Ovary (tissue), 7 donors: ENCODE measurements at regions not wholly inside any gene's neighbourhood (a gene's known extent, or its start where the extent isn't known, plus 50 kb on each side); places are given as distances from the start of the nearest gene placed in this dataset.
"Not testable (repeated sequence)": the region's sequence is repeated elsewhere in the genome, so short reads cannot be mapped to it uniquely, and the experiment has no call there.

Experiments used
- DNase-seq, 5 donors: peaks; one replicate each; pipeline ENCODE4 v3.0.0-alpha.2; 2019 to 2020
- H3K27ac ChIP-seq, 2 donors: fragments of 200-600 bp; one replicate each; pipeline versions ENCODE4 v1.5.1 to v1.8.0; 2019 to 2022
- H3K27me3 ChIP-seq: fragments of 200-600 bp; one replicate; pipeline ENCODE4 v1.8.0; 2022
- H3K36me3 ChIP-seq: fragments of 200-600 bp; sonication (generic); one replicate; pipeline ENCODE4 v1.5.1; 2019
- H3K4me1 ChIP-seq: one replicate; pipeline ENCODE4 v1.8.1; 2013; ENCODE audit warnings: mild to moderate bottlenecking, moderate library complexity; ENCODE audit not compliant: insufficient read depth
- H3K4me3 ChIP-seq: fragments of 200-600 bp; sonication (generic); one replicate; pipeline ENCODE4 v1.5.1; 2017
- H3K9me3 ChIP-seq, 2 donors: fragments of 200-600 bp in 1 of 2; sonication (generic) in 1 of 2; one replicate each; pipeline versions ENCODE4 v1.5.1 to v1.8.1; 2013 to 2019; ENCODE audit warnings: mild to moderate bottlenecking in 1 of 2, moderate library complexity in 1 of 2
- WGBS, 3 donors: extraction: QIAGEN DNeasy Blood & Tissue Kit in 1 of 3; methylation state at CpG; one replicate each; pipeline versions ENCODE4 v1.1.5 to v1.1.7; 2013 to 2017; 5-methylcytosine and 5-hydroxymethylcytosine counted together
- intact Hi-C, 4 donors: fragments of 100-400 bp; cut with DNase I; formaldehyde crosslinking; loops; one replicate each; pipeline versions ENCODE4 v1.11.0 to v1.15.1; 2022 to 2023
- donor health status: DM: no; HTN: no; CAD: no; lungs with moderate emphysema.
- donor health status: DM: no; HTN: no; CAD: no.
- donor health status: Bipolar disorder and iron deficiency.
- donor health status: DM: no; HTN: no; CAD: no.
- donor health status: DM: yes; HTN: yes; CAD: no.

DNA sequence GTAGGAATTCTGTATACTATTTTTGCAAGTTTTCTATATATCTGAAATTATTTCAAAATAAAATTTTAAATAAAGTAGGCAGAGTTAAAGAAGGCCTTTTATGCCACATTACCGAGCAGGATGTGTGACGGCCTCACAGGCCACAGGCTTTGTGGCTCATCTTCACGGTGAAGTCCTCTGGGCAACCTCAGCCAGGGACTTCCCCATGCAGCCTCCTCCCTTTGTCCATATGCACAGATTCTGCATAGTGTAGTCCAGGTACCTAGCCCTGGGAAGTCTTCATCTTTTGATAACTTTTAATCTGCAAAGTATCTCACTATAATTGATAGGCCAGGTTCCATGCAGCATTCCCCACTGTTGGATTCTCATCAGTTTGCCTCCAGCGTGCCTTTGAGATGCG lies 62.8 kb downstream of the ARHGAP11B start:
- H3K27me3 ChIP-seq, DNase-seq, H3K4me1 ChIP-seq, H3K27ac ChIP-seq, H3K36me3 ChIP-seq, H3K4me3 ChIP-seq, H3K9me3 ChIP-seq, intact Hi-C loops: not testable (repeated sequence)
- WGBS, 3 donors = 94 to 97% (median 97%) methylated on average over 5 of the region's 5 CpGs

DNA sequence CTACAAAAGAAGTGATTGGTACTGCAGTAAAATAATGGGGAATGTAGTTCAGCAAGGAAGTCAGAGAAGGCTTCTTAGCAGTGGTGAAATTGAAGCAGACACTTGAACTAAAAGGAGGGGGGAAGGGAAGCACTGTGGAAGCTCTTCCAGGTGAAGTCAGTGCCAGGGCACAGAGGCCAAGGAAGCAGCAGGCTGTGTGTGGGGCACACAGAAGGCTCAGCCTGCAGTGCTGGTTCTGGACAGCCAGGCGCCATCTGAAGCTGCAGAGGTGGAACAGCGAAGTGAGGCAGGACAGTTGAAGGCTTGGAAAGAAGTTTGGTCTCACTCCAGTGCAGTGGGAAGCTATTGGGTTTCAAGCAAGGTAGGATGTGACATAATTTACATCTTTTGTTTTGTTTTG lies 64.2 kb downstream of the ARHGAP11B start:
- WGBS, 3 donors = 75 to 96% (median 96%) methylated on average over 2 of the region's 2 CpGs
- intact Hi-C loops, H3K36me3 ChIP-seq, H3K4me1 ChIP-seq, DNase-seq, H3K27ac ChIP-seq, H3K27me3 ChIP-seq, H3K4me3 ChIP-seq, H3K9me3 ChIP-seq: not testable (repeated sequence)

DNA sequence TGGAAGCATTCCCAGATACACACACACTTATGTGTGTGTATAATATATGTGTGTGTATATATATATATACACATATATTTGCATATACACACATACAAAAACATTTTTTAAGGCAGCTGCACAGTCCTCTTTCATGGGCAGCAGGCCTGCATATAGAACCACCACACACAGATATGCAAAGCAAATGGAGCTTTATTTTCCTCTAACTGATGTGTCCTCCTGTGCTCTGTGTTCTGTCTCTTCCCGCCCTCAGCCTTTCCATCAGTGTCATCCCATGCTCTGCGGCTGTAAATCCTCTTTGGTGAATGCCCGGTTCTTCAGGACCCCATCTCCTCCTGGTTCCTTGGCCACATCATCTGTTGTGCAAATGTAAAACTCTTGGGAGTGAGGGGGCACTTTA lies 69.9 kb downstream of the ARHGAP11B start:
- H3K4me3 ChIP-seq, intact Hi-C loops, H3K9me3 ChIP-seq, H3K27me3 ChIP-seq, DNase-seq, H3K4me1 ChIP-seq, H3K27ac ChIP-seq, H3K36me3 ChIP-seq: not testable (repeated sequence)
- WGBS, 3 donors = 75 to 90% (median 89%) methylated on average over 2 to 3 of the region's 3 CpGs

DNA sequence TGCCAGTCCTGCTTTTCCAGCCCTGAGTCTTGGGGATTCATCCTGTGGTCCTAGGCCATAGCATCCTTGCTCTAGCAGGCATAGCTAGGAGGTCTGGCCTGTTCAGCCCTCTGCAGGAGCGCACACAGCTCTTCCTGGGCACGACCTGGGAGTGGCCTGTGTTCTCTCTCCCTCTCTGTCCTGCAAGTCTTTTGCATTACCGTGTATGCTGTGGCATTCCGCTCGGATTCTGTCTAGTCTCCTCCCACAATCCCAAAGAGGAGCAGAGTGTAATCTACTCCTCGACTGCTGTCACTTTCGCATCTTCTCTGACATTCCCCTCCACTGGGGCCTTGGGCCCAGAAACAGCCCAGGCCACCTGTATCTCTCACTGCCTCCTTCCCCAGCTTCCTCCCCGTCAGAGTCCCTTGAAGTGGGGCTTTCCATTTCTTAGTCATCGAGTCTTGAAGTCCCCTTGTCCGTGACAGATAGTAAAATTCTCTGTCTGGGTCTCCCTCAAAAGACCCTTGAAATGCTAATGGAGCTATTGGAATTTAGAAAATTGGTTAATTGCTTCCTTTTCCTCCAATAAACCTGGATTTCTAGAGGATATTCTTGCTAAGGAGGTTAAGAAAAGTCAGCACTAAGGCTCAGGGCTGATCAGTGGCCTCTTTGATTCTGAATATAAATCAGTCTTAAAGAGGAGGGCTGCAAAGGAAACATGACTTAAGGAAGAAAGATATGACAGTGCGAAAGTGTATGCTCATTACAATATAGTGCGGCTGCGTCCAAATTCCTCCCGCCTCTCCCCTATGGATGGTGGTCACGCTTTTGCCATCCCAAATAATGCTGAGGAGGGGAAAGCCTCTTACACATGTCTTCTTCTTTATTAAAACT lies 70.7 kb downstream of the ARHGAP11B start:
- H3K4me3 ChIP-seq, H3K27ac ChIP-seq, H3K36me3 ChIP-seq, DNase-seq, H3K27me3 ChIP-seq, intact Hi-C loops, H3K4me1 ChIP-seq, H3K9me3 ChIP-seq: not testable (repeated sequence)
- WGBS, 3 donors = 89 to 92% (median 92%) methylated on average over 7 to 8 of the region's 15 CpGs

DNA sequence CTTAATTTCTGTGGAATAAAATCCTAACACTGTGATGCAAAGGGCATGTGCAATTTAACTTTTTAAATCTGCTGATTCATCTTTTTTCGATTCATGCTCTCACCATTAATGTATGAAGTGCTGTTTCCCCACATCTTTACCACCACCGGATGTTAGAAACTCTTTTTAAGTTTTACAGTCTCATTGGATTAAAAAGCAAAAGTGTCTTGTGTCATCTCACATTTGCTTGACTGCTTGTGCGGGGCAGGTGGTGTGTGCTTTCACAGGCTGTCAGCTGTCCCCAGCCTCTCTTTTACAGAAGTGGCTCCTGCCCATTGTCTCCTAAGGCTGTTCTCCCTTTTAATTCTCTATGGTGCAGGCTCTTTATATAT lies 71.4 kb downstream of the ARHGAP11B start:
- H3K27me3 ChIP-seq, H3K4me1 ChIP-seq, H3K4me3 ChIP-seq, H3K36me3 ChIP-seq, H3K27ac ChIP-seq, H3K9me3 ChIP-seq, DNase-seq, intact Hi-C loops: not testable (repeated sequence)
- 90 to 96% (median 92%) methylated on average over 2 to 3 of the region's 3 CpGs for WGBS, 3 donors

DNA sequence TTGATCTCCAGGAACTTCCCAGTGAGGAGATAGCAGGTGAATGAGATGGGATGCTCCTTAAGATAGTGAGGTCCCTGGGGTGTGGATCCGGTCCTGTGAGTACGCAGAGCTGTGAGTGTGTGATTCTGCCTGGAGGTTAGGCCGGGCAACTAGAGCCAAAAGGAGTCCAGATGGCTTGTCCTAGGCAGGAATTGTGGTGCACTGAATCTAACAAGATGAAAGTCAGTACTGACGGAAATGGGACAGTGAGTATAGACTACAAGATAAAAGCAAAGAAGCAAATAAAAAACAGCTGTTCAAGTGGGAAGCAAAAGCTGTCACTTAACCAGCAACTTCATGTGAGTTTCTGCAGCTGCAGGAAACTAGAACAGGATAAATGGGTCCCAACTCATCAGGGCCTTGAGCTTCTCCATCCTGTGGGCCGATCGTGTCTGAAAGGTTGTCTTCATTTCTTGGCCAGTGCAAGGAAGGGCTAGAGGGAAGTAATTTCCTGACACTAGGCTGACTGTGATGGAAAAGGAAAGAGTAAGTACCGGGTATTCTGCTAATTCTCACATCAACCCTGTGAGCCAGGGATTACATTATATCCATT lies 74.2 kb downstream of the ARHGAP11B start:
- DNase-seq, H3K4me3 ChIP-seq, intact Hi-C loops, H3K4me1 ChIP-seq, H3K27ac ChIP-seq, H3K9me3 ChIP-seq, H3K36me3 ChIP-seq, H3K27me3 ChIP-seq: not testable (repeated sequence)
- WGBS, 3 donors = 13 to 29% (median 27%) methylated on average over 3 to 4 of the region's 7 CpGs

DNA sequence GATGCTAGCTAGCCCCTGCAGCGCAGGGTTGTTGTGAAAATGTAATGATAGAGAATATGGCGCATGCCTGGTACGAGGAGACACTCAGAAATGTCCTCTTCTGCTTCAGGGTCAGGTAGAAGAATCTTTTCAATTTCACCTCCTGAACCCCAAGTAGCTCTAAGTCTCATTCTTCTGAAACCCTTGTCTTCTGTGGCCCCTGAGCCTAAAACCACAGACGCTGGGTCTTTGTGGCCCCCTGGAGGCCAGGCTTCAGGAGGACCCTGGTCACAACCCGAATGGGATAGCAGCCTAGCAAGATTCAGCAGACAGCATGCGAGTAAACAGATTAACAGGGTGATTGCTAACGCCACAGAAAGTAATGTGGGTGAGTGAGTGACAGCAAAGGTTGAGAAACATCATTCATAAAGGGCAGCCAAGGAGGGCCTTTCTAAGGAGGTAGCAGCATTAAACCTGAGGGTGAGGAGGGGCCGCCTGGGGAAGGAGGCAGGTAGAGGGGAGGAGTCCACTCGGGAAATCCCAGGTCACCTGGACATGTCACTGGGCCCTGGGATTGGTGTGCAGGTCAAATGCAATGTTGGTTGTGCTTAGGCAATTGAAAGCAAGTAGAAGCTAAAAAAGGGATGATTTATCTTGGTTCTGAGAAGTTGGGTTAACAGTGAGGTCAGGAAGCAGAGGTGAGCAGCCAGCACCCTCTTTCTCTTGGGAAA lies 82.2 kb downstream of the ARHGAP11B start:
- H3K4me3 ChIP-seq, H3K4me1 ChIP-seq, H3K9me3 ChIP-seq, DNase-seq, H3K27ac ChIP-seq, H3K36me3 ChIP-seq, intact Hi-C loops, H3K27me3 ChIP-seq: not testable (repeated sequence)
- WGBS, 3 donors = 92 to 94% (median 94%) methylated on average over 9 of the region's 9 CpGs

DNA sequence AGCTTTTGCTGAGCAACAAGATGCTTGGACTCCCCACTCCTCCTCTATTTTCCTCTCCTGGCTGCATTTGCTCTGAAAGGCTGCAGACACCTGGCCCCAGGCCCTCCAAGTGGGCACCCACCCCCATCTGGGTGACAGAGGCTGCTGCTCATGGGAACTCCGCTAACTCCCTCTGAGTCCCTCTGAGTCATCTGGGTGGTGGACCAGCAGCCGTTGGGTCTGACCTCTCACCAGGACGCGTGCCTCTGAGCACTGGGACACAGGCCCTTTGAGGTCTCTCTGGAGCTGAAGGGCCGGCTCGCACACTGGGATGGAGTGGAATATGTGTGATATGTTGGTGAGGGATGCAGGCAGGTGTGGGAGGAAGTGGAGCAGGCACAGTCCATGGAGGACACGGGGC lies 82.9 kb downstream of the ARHGAP11B start:
- DNase-seq, H3K9me3 ChIP-seq, H3K4me3 ChIP-seq, H3K4me1 ChIP-seq, H3K36me3 ChIP-seq, intact Hi-C loops, H3K27me3 ChIP-seq, H3K27ac ChIP-seq: not testable (repeated sequence)
- 81 to 89% methylated on average over 4 of the region's 7 CpGs; no CpG with 5 or more reads in 1 of the 3 donors for WGBS, 3 donors

DNA sequence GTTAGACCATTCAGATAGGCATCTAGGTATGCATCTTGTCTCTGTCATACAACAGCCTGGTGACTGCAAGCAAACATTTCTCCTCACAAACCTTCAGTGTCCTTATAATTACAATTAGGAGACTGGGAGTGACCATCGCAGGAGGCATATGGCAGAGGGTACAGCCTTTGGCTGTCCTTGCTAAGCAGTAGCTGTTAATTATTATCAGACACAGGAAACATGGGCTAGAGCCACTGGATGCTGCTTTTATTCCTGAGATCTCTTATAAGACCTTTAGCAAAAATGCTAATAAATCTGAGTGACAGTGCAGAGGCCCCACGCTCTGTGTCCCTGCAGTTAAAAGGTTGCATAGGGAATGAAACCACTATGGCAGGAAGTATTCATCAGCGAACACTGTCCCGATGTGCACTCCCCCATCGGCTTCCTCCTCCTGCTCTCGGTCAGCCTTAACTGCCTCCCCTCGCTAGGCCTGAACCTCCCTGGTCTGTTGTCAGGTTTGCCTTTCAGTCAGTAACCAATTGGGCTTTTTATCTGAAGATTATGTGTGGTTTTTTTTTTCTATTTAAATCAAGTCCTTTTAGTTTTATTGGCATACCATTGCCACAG lies 92.2 kb downstream of the ARHGAP11B start:
- intact Hi-C loops, H3K27ac ChIP-seq, H3K9me3 ChIP-seq, H3K4me3 ChIP-seq, H3K27me3 ChIP-seq, DNase-seq, H3K36me3 ChIP-seq, H3K4me1 ChIP-seq: not testable (repeated sequence)
- WGBS, 3 donors = 69 to 77% (median 70%) methylated on average over 5 to 7 of the region's 7 CpGs

DNA sequence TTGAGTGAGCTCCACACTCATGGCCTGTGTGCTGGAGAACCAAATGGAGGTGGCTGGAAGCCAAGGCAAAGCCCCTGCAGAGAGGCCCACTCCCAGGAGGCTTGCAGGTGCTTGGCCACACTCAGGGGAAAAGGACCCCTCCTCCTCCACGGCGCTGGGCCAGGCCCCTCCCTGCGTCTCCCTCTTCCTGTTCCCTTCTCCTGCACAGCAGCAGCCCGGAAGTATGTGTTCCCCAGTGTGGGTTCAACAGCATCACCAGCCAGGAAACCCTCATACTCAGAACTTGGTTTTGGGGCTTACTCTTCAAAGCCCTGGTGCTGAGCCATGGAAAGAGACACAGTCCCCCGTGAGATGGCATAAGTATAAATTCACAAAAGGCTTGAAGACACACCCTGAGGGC lies 93.4 kb downstream of the ARHGAP11B start:
- H3K9me3 ChIP-seq, intact Hi-C loops, H3K4me1 ChIP-seq, H3K27ac ChIP-seq, H3K36me3 ChIP-seq, H3K27me3 ChIP-seq, DNase-seq, H3K4me3 ChIP-seq: not testable (repeated sequence)
- WGBS, 3 donors = 81 to 86% (median 82%) methylated on average over 5 of the region's 5 CpGs

DNA sequence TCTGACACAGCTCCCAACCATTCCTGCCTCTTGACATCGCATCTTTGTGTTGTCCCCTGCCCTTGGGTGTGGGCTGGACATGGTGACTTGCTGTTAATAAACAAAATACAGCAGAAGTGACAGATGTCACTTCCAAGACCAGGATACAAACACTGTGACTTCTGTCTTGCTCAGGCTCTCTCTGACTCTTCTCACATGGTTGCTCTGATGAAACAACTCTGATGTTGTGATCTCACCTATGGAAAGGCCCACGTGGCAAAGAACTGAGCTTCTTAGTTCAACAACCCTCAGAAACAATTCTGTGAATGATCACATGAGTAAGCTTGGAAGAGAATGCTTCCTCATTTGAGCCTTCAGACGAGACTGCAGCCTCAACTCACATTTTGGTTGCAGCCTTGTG lies 94.9 kb downstream of the ARHGAP11B start:
- WGBS, 3 donors = 82 to 87% (median 84%) methylated on average over 3 of the region's 3 CpGs
- DNase-seq, H3K36me3 ChIP-seq, intact Hi-C loops, H3K27me3 ChIP-seq, H3K4me3 ChIP-seq, H3K9me3 ChIP-seq, H3K27ac ChIP-seq, H3K4me1 ChIP-seq: not testable (repeated sequence)
